ENCODE measurements at regions not wholly inside any gene's neighbourhood (a gene's known extent, or its start where the extent isn't known, plus 50 kb on each side); places are given as distances from the start of the nearest gene placed in this dataset.

DNA sequence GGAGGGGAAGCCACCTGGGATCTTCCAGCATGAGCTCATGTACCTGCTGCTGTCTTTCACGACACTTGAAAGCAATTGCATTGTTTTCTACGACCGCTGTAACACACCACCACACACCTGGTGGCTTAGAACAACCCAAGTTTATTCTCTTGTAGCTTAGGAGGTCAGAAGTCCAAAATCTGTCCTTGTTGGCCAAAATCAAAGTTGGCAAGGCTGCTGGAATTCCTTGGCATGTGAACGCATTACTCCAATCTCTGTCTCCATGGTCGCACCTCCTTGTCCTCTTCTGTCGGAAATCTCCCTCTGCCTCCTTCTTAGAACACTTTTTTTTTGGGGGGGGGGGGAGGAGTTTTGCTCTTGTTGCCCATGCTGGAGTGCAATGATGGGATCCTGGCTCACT, 305.7 kb downstream of the BAMBI start:
- TF ChIP-seq, protein P1, sequence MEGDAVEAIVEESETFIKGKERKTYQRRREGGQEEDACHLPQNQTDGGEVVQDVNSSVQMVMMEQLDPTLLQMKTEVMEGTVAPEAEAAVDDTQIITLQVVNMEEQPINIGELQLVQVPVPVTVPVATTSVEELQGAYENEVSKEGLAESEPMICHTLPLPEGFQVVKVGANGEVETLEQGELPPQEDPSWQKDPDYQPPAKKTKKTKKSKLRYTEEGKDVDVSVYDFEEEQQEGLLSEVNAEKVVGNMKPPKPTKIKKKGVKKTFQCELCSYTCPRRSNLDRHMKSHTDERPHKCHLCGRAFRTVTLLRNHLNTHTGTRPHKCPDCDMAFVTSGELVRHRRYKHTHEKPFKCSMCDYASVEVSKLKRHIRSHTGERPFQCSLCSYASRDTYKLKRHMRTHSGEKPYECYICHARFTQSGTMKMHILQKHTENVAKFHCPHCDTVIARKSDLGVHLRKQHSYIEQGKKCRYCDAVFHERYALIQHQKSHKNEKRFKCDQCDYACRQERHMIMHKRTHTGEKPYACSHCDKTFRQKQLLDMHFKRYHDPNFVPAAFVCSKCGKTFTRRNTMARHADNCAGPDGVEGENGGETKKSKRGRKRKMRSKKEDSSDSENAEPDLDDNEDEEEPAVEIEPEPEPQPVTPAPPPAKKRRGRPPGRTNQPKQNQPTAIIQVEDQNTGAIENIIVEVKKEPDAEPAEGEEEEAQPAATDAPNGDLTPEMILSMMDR (IDR thresholded peaks at IDR 0.05): no peak
- TF ChIP-seq POLR2AphosphoS5 (IDR thresholded peaks at IDR 0.05) (no peak), EP300 (IDR thresholded peaks at IDR 0.05) (no peak)
